A549 (cell line): ENCODE measurements at regions not wholly inside any gene's neighbourhood (a gene's known extent, or its start where the extent isn't known, plus 50 kb on each side); places are given as distances from the start of the nearest gene placed in this dataset.

Experiments
- CTCF ChIP-seq: fragments of >200 bp; sonication (Bioruptor Twin); formaldehyde crosslinking; IDR thresholded peaks from 3 replicates; pipeline ENCODE4 v1.5.1; 2016
- EHMT2 ChIP-seq: fragments of 200-600 bp; sonication (generic); IDR thresholded peaks from 2 replicates; pipeline ENCODE4 v1.6.1; 2016; ENCODE audit warnings: antibody characterized with exemption, low read depth, mild to moderate bottlenecking, moderate library complexity
- JUN ChIP-seq, 2 experiments: fragments of >200 bp; sonication (Bioruptor Twin); formaldehyde crosslinking; IDR thresholded peaks; 2 replicates in 1 of 2; 3 replicates in 1 of 2; pipeline ENCODE4 v1.6.1; 2016 to 2017
- NFE2L2 ChIP-seq: fragments of 150-350 bp; conservative IDR thresholded peaks from 2 replicates; pipeline ENCODE4 v1.6.1; 2014; ENCODE audit warnings: low read length
- REST ChIP-seq: fragments of 200-600 bp; sonication (generic); IDR thresholded peaks from 2 replicates; pipeline ENCODE4 v1.6.1; 2016; ENCODE audit warnings: antibody characterized with exemption, mild to moderate bottlenecking, moderate library complexity
- ZNF302 ChIP-seq: fragments of 250-450 bp; sonication (Bioruptor Pico); IDR thresholded peaks from 2 replicates; pipeline ENCODE4 v1.9.0; 2021; ENCODE audit warnings: inconsistent platforms, mild to moderate bottlenecking, moderate library complexity

- no peak for TF ChIP-seq CTCF
- TF ChIP-seq ZNF302 (CRISPR knock-in tag), result no peak
- no peak for TF ChIP-seq NFE2L2
- TF ChIP-seq EHMT2, result no peak
- TF ChIP-seq JUN (IDR thresholded peaks at IDR 0.05), result no peak
- TF ChIP-seq REST, result no peak
Observed at GRCh38 chr4:181976764-181977163, 266.4 kb upstream of the TENM3 start.
